SU-DHL-6 (cell line): ENCODE measurements at regions not wholly inside any gene's neighbourhood (a gene's known extent, or its start where the extent isn't known, plus 50 kb on each side); places are given as distances from the start of the nearest gene placed in this dataset.

ENCODE experiments used
- H2AFZ ChIP-seq: fragments of 200-600 bp; sonication (generic); 2 replicates; pipeline ENCODE4 v1.6.1; 2014; ENCODE audit warnings: low read depth, mild to moderate bottlenecking, moderate library complexity, mixed read lengths, antibody characterized with exemption, low read length; ENCODE audit not compliant: severe bottlenecking
- H3F3A ChIP-seq: fragments of 200-600 bp; shearing (Covaris generic); 2 replicates; pipeline ENCODE4 v1.6.0; 2016; ENCODE audit warnings: antibody characterized with exemption, mild to moderate bottlenecking; ENCODE audit not compliant: insufficient read depth
- H3K27ac ChIP-seq: fragments of 200-600 bp; sonication (generic); 2 replicates; pipeline ENCODE4 v1.5.1; 2016; ENCODE audit warnings: low read depth, mild to moderate bottlenecking, low read length, moderate library complexity, mixed read lengths
- H3K27me3 ChIP-seq: fragments of 200-600 bp; sonication (generic), shearing (Covaris generic); 2 replicates; pipeline ENCODE4 v1.6.0; 2014; ENCODE audit warnings: mild to moderate bottlenecking, low read length
- H3K36me3 ChIP-seq: fragments of 200-600 bp; sonication (generic); 2 replicates; pipeline ENCODE4 v1.6.1; 2014; ENCODE audit warnings: mild to moderate bottlenecking, low read length, mixed read lengths
- H3K4me2 ChIP-seq: fragments of 300-600, 200-600 bp; shearing (Covaris generic), sonication (generic); 2 replicates; pipeline ENCODE4 v1.6.0; 2014; ENCODE audit warnings: low read length, low read depth, mild to moderate bottlenecking; ENCODE audit not compliant: poor library complexity, severe bottlenecking
- H3K4me3 ChIP-seq: fragments of 200-600 bp; sonication (generic); 2 replicates; pipeline ENCODE4 v1.5.1; 2014; ENCODE audit warnings: antibody characterized with exemption, low read length, mild to moderate bottlenecking, mixed read lengths; ENCODE audit not compliant: insufficient read depth, poor library complexity, severe bottlenecking
- H3K79me2 ChIP-seq: fragments of 200-600 bp; sonication (generic); 2 replicates; pipeline ENCODE4 v1.6.1; 2014; ENCODE audit warnings: mild to moderate bottlenecking, low read length, moderate library complexity; ENCODE audit not compliant: insufficient read depth
- H3K9ac ChIP-seq: fragments of 200-600 bp; sonication (generic); 2 replicates; pipeline ENCODE4 v1.7.0; 2014; ENCODE audit warnings: mild to moderate bottlenecking, low read length
- H3K9me2 ChIP-seq: fragments of 200-600 bp; sonication (generic); replicated peaks from 2 replicates; pipeline ENCODE4 v1.6.1; 2014; ENCODE audit warnings: low read length; ENCODE audit not compliant: insufficient read depth
- H3K9me3 ChIP-seq: fragments of 200-600 bp; sonication (generic); 2 replicates; pipeline ENCODE4 v1.6.1; 2014; ENCODE audit warnings: low read length, mixed read lengths; ENCODE audit not compliant: insufficient read depth
- H4K20me1 ChIP-seq: fragments of 200-600 bp; sonication (generic); 2 replicates; pipeline ENCODE4 v1.6.1; 2014; ENCODE audit warnings: low read depth, mild to moderate bottlenecking, antibody characterized with exemption, low read length, moderate library complexity, mixed read lengths
- EZH2phosphoT487 ChIP-seq: fragments of 200-600 bp; sonication (generic), shearing (Covaris generic); conservative IDR thresholded peaks from 2 replicates; pipeline ENCODE4 v1.6.1; 2018; ENCODE audit warnings: mild to moderate bottlenecking, antibody characterized with exemption, low read length, moderate library complexity, mixed read lengths
- TF ChIP-seq, protein P1 (sequence below): fragments of 200-600 bp; sonication (generic); IDR thresholded peaks from one replicate; pipeline ENCODE4 v1.5.1; 2017; ENCODE audit warnings: antibody characterized with exemption, mild to moderate bottlenecking, low read length, moderate library complexity; ENCODE audit not compliant: insufficient read depth, poor library complexity, severe bottlenecking

DNA sequence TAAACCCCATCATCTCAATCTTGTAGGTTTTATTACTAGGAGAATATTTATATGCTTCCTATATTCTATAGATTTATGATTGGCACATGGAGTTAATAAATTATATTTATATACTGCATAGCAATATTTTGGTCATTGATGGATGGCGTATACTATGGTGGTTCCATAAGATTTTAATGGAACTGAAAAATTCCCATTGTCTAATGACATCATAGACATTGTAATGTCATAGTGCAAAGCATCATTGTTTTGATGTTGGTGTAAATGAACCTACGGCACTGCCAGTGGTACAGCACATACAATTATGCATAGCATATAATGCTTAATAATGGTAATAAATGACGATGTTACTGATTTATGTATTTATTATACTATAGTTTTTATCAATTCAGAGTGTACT lies 1135.9 kb downstream of the CNTNAP5 start:
- no peaks in the 10 kb centered on the region for H4K20me1 ChIP-seq
- no peaks in the 10 kb centered on the region for H3F3A ChIP-seq
- no peak overlapping the region for H3K9ac ChIP-seq
- no peaks in the 10 kb centered on the region for H3K36me3 ChIP-seq
- H3K4me2 ChIP-seq = no peak overlapping the region
- no peak overlapping the region for H2AFZ ChIP-seq
- H3K27me3 ChIP-seq = no peaks in the 10 kb centered on the region
- no peak overlapping the region for H3K27ac ChIP-seq
- TF ChIP-seq, protein P1, sequence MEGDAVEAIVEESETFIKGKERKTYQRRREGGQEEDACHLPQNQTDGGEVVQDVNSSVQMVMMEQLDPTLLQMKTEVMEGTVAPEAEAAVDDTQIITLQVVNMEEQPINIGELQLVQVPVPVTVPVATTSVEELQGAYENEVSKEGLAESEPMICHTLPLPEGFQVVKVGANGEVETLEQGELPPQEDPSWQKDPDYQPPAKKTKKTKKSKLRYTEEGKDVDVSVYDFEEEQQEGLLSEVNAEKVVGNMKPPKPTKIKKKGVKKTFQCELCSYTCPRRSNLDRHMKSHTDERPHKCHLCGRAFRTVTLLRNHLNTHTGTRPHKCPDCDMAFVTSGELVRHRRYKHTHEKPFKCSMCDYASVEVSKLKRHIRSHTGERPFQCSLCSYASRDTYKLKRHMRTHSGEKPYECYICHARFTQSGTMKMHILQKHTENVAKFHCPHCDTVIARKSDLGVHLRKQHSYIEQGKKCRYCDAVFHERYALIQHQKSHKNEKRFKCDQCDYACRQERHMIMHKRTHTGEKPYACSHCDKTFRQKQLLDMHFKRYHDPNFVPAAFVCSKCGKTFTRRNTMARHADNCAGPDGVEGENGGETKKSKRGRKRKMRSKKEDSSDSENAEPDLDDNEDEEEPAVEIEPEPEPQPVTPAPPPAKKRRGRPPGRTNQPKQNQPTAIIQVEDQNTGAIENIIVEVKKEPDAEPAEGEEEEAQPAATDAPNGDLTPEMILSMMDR = no peak
- no peak for TF ChIP-seq EZH2phosphoT487
- no peak overlapping the region for H3K4me3 ChIP-seq
- no peaks in the 10 kb centered on the region for H3K79me2 ChIP-seq
- no peaks in the 10 kb centered on the region for H3K9me3 ChIP-seq
- no peaks in the 10 kb centered on the region for H3K9me2 ChIP-seq

DNA sequence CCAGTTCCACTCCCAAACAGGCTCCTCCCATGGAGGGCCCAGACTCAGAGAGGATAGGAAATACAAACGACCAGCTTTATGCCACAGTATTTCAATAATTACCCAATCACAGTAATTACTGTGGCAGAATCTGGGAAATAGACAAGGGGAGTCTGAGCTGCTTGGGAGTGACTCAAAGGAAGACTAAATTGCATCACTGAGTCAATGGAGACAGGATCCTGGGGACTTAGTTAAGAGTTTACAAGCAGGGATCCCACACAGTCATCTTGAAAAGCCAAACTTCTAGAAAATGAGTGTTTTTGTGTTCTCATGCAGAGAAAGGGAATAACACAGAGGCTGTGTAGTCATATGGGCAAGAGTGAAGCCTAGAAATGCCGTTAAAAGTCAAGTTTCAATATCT lies 1142.1 kb downstream of the CNTNAP5 start:
- Histone ChIP-seq H3K4me3 (no peak overlapping the region), H3K36me3 (no peaks in the 10 kb centered on the region; the same call in 1 of the 2 replicates), H3K27me3 (no peaks in the 10 kb centered on the region), H4K20me1 (no peaks in the 10 kb centered on the region), H2AFZ (no peak overlapping the region), H3K4me2 (no peak overlapping the region), H3K9me2 (no peaks in the 10 kb centered on the region), H3K27ac (no peak overlapping the region), H3F3A (no peaks in the 10 kb centered on the region), H3K9ac (no peak overlapping the region), H3K79me2 (no peaks in the 10 kb centered on the region), H3K9me3 (no peaks in the 10 kb centered on the region)
- TF ChIP-seq, protein P1 = no peak
- no peak for TF ChIP-seq EZH2phosphoT487

DNA sequence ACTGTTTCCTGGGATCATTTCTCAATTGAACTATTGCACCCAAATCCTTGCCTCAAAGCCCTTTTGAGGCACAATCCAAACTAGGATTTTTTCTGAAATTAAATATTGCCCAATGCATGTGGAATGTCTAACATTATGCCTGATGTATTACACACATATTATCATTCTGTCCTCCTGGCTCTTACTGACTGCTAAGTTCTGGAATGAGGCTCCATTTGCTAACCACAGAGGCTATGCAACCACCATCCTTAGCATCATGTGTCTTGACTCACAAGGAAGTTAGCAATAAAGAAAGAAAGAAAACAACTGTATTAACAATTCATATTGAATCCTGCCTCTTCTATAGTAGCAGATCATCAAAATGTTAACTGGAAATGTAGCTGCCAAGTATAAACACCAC lies 1142.7 kb downstream of the CNTNAP5 start:
- Histone ChIP-seq H3K27ac (no peak overlapping the region), H4K20me1 (no peaks in the 10 kb centered on the region), H3K4me3 (no peak overlapping the region), H3K27me3 (no peaks in the 10 kb centered on the region), H3K36me3 (no peaks in the 10 kb centered on the region; the same call in 1 of the 2 replicates), H2AFZ (no peak overlapping the region), H3K9ac (no peak overlapping the region), H3F3A (no peaks in the 10 kb centered on the region), H3K9me3 (no peaks in the 10 kb centered on the region), H3K4me2 (no peak overlapping the region), H3K79me2 (no peaks in the 10 kb centered on the region), H3K9me2 (no peaks in the 10 kb centered on the region)
- TF ChIP-seq, protein P1 = no peak
- TF ChIP-seq EZH2phosphoT487 = no peak

DNA sequence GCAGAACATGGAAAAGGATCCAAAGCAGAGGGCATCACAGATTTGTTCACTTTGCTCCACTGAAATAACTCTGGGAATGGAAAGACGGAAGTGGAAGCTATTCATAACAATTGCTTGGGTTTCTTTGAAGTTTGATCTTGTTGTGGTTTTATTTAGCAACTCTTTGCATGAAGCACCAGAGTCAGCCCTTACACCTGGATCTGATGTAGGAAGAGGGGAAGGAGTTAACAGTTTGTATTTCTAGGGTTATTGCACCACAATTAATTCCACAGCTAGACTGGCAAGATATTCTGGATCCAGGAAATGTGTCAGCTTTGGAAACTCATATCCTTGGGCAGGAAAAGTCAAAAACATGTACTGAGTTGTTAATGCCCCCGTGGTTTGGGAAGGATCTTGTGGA lies 1143.4 kb downstream of the CNTNAP5 start:
- Histone ChIP-seq H3F3A (no peaks in the 10 kb centered on the region), H3K9me3 (no peaks in the 10 kb centered on the region), H3K36me3 (no peaks in the 10 kb centered on the region; the same call in 1 of the 2 replicates), H3K79me2 (no peaks in the 10 kb centered on the region), H3K27me3 (no peaks in the 10 kb centered on the region), H2AFZ (no peak overlapping the region), H3K9me2 (no peaks in the 10 kb centered on the region), H3K27ac (no peak overlapping the region), H3K4me3 (no peak overlapping the region), H4K20me1 (no peaks in the 10 kb centered on the region), H3K9ac (no peak overlapping the region), H3K4me2 (no peak overlapping the region)
- TF ChIP-seq EZH2phosphoT487 = no peak
- TF ChIP-seq, protein P1 = no peak
